Neural progenitor cell (in vitro differentiated cells): ENCODE measurements at regions not wholly inside any gene's neighbourhood (a gene's known extent, or its start where the extent isn't known, plus 50 kb on each side); places are given as distances from the start of the nearest gene placed in this dataset.

Source experiments
- DNase-seq: peaks from one replicate; pipeline ENCODE4 v3.0.0-alpha.2; 2016; ENCODE audit warnings: low spot score
- H2AFZ ChIP-seq: fragments of 200-600 bp; sonication (generic); replicated peaks from 2 replicates; pipeline ENCODE4 v1.6.1; 2016; ENCODE audit warnings: antibody characterized with exemption
- H3F3A ChIP-seq: fragments of 200-600 bp; sonication (generic); 2 replicates; pipeline ENCODE4 v1.6.1; 2016; ENCODE audit warnings: antibody characterized with exemption, low read depth
- H3K27ac ChIP-seq: fragments of 200-600 bp; sonication (generic); 2 replicates; pipeline ENCODE4 v1.5.1; 2016; ENCODE audit warnings: mild to moderate bottlenecking
- H3K27me3 ChIP-seq: fragments of 200-600 bp; sonication (generic); 2 replicates; pipeline ENCODE4 v1.6.1; 2016; ENCODE audit warnings: mild to moderate bottlenecking, moderate library complexity
- H3K36me3 ChIP-seq: fragments of 200-600 bp; sonication (generic); 2 replicates; pipeline ENCODE4 v1.5.1; 2016
- H3K4me1 ChIP-seq: fragments of 200-600 bp; sonication (generic); 2 replicates; pipeline ENCODE4 v1.6.1; 2016; ENCODE audit warnings: mixed run types
- H3K4me2 ChIP-seq: fragments of 200-600 bp; sonication (generic); 2 replicates; pipeline ENCODE4 v1.6.1; 2016
- H3K4me3 ChIP-seq: fragments of 200-600 bp; sonication (generic); 2 replicates; pipeline ENCODE4 v1.5.1; 2016
- H3K79me2 ChIP-seq: fragments of 200-600 bp; sonication (generic); 2 replicates; pipeline ENCODE4 v1.6.1; 2016; ENCODE audit warnings: low read depth
- H3K9ac ChIP-seq: fragments of 200-600 bp; sonication (generic); 2 replicates; pipeline ENCODE4 v1.6.1; 2016
- H3K9me3 ChIP-seq: fragments of 200-600 bp; sonication (generic); 2 replicates; pipeline ENCODE4 v1.5.1; 2016; ENCODE audit warnings: low read depth
- H4K20me1 ChIP-seq: fragments of 200-600 bp; sonication (generic); 2 replicates; pipeline ENCODE4 v1.6.1; 2016; ENCODE audit warnings: low read depth
- H3K27ac Mint-ChIP-seq: 3 replicates; pipeline ENCODE4 v1.8.0; 2021; ENCODE audit warnings: mixed read lengths
- H3K27me3 Mint-ChIP-seq: 2 replicates; pipeline ENCODE4 v1.8.0; 2022; ENCODE audit warnings: low read depth, mild to moderate bottlenecking, inconsistent platforms, moderate library complexity, mixed read lengths; ENCODE audit not compliant: insufficient read depth
- H3K36me3 Mint-ChIP-seq: 3 replicates; pipeline ENCODE4 v1.8.0; 2021; ENCODE audit warnings: mixed read lengths
- H3K4me1 Mint-ChIP-seq: 3 replicates; pipeline ENCODE4 v1.8.0; 2021; ENCODE audit warnings: mixed read lengths
- H3K4me3 Mint-ChIP-seq: 3 replicates; pipeline ENCODE4 v1.8.0; 2021; ENCODE audit warnings: mild to moderate bottlenecking, moderate library complexity, mixed read lengths
- H3K9me3 Mint-ChIP-seq: 3 replicates; pipeline ENCODE4 v1.8.0; 2020; ENCODE audit warnings: mixed read lengths
- CTCF ChIP-seq: fragments of 200-600 bp; sonication (generic); IDR thresholded peaks from 2 replicates; pipeline ENCODE4 v1.5.1; 2017; ENCODE audit warnings: antibody characterized with exemption, mild to moderate bottlenecking
- EZH2 ChIP-seq: fragments of 200-600 bp; sonication (generic); IDR thresholded peaks from 2 replicates; pipeline ENCODE4 v1.6.1; 2017; ENCODE audit warnings: antibody characterized with exemption, mild to moderate bottlenecking, moderate library complexity
- EZH2phosphoT487 ChIP-seq: fragments of 200-600 bp; sonication (generic); IDR thresholded peaks from 2 replicates; pipeline ENCODE4 v1.6.1; 2017; ENCODE audit warnings: antibody characterized with exemption

- no peak overlapping the region for H2AFZ ChIP-seq
- no peaks in the 10 kb centered on the region for H3K4me1 ChIP-seq
- no peak overlapping the region for H3K27ac ChIP-seq
- Mint-ChIP-seq H3K9me3 (no peaks in the 10 kb centered on the region), H3K27me3 (no peaks in the 10 kb centered on the region), H3K36me3 (no peaks in the 10 kb centered on the region), H3K4me3 (no peak overlapping the region), H3K27ac (no peak overlapping the region), H3K4me1 (no peaks in the 10 kb centered on the region)
- H4K20me1 ChIP-seq, result no peaks in the 10 kb centered on the region
- H3K9me3 ChIP-seq, result no peaks in the 10 kb centered on the region
- no peak for DNase-seq
- no peak overlapping the region for H3K4me3 ChIP-seq
- no peak overlapping the region for H3K9ac ChIP-seq
- TF ChIP-seq CTCF, result no peak
- TF ChIP-seq EZH2, result no peak
- no peak for TF ChIP-seq EZH2phosphoT487
- H3F3A ChIP-seq, result no peaks in the 10 kb centered on the region
- no peaks in the 10 kb centered on the region for H3K27me3 ChIP-seq
- no peaks in the 10 kb centered on the region for H3K36me3 ChIP-seq
- no peaks in the 10 kb centered on the region for H3K79me2 ChIP-seq
- H3K4me2 ChIP-seq, result no peak overlapping the region
Observed at GRCh38 chr5:166257661-166258060, 2033.8 kb upstream of the WWC1 start.

GRCh38 chr5:166262395-166262794 is 2029.0 kb upstream of the WWC1 start:
- H3K9me3 Mint-ChIP-seq, result peaks cover 2% of the 10 kb centered on the region
- H3K27ac Mint-ChIP-seq, result no peak overlapping the region
- no peak overlapping the region for H3K4me3 ChIP-seq
- no peaks in the 10 kb centered on the region for H4K20me1 ChIP-seq
- H3K9me3 ChIP-seq, result no peaks in the 10 kb centered on the region
- no peak overlapping the region for H3K4me2 ChIP-seq
- H3K4me1 ChIP-seq, result no peaks in the 10 kb centered on the region
- H3K36me3 ChIP-seq, result no peaks in the 10 kb centered on the region
- no peaks in the 10 kb centered on the region for H3K79me2 ChIP-seq
- H3K36me3 Mint-ChIP-seq, result no peaks in the 10 kb centered on the region
- no peak overlapping the region for H2AFZ ChIP-seq
- DNase-seq, result no peak
- H3F3A ChIP-seq, result no peaks in the 10 kb centered on the region
- H3K9ac ChIP-seq, result no peak overlapping the region
- no peak overlapping the region for H3K27ac ChIP-seq
- H3K27me3 ChIP-seq, result no peaks in the 10 kb centered on the region
- no peaks in the 10 kb centered on the region for H3K4me1 Mint-ChIP-seq
- no peak for TF ChIP-seq EZH2
- TF ChIP-seq EZH2phosphoT487, result no peak
- no peak for TF ChIP-seq CTCF
- no peaks in the 10 kb centered on the region for H3K27me3 Mint-ChIP-seq
- H3K4me3 Mint-ChIP-seq, result no peak overlapping the region

- H2AFZ ChIP-seq, result no peak overlapping the region
- no peaks in the 10 kb centered on the region for H3K9me3 ChIP-seq
- H3K27ac ChIP-seq, result no peak overlapping the region
- Mint-ChIP-seq H3K4me1 (no peaks in the 10 kb centered on the region), H3K27ac (no peak overlapping the region), H3K27me3 (no peaks in the 10 kb centered on the region), H3K9me3 (peaks cover 2% of the 10 kb centered on the region), H3K36me3 (no peaks in the 10 kb centered on the region), H3K4me3 (no peak overlapping the region)
- H3K79me2 ChIP-seq, result no peaks in the 10 kb centered on the region
- DNase-seq, result no peak
- no peak overlapping the region for H3K4me3 ChIP-seq
- H3K9ac ChIP-seq, result no peak overlapping the region
- TF ChIP-seq EZH2phosphoT487, result no peak
- TF ChIP-seq EZH2, result no peak
- TF ChIP-seq CTCF, result no peak
- no peaks in the 10 kb centered on the region for H4K20me1 ChIP-seq
- no peaks in the 10 kb centered on the region for H3K4me1 ChIP-seq
- no peaks in the 10 kb centered on the region for H3K27me3 ChIP-seq
- no peaks in the 10 kb centered on the region for H3K36me3 ChIP-seq
- H3F3A ChIP-seq, result no peaks in the 10 kb centered on the region
- no peak overlapping the region for H3K4me2 ChIP-seq
Observed at GRCh38 chr5:166267907-166268306, 2023.5 kb upstream of the WWC1 start.

GRCh38 chr5:166270712-166271111 is 2020.7 kb upstream of the WWC1 start:
- H3K4me1 ChIP-seq, result no peaks in the 10 kb centered on the region
- TF ChIP-seq EZH2phosphoT487 (no peak), EZH2 (no peak), CTCF (no peak)
- Mint-ChIP-seq H3K9me3 (no peaks in the 10 kb centered on the region), H3K36me3 (no peaks in the 10 kb centered on the region), H3K27me3 (no peaks in the 10 kb centered on the region), H3K4me1 (no peaks in the 10 kb centered on the region), H3K27ac (no peak overlapping the region), H3K4me3 (no peak overlapping the region)
- no peak overlapping the region for H3K27ac ChIP-seq
- no peaks in the 10 kb centered on the region for H3K36me3 ChIP-seq
- H3K4me2 ChIP-seq, result no peak overlapping the region
- no peak overlapping the region for H2AFZ ChIP-seq
- DNase-seq, result no peak
- no peaks in the 10 kb centered on the region for H3F3A ChIP-seq
- no peak overlapping the region for H3K9ac ChIP-seq
- no peaks in the 10 kb centered on the region for H3K79me2 ChIP-seq
- no peaks in the 10 kb centered on the region for H4K20me1 ChIP-seq
- no peaks in the 10 kb centered on the region for H3K27me3 ChIP-seq
- H3K9me3 ChIP-seq, result no peaks in the 10 kb centered on the region
- no peak overlapping the region for H3K4me3 ChIP-seq
